DMS53 (cell line): ENCODE measurements at regions not wholly inside any gene's neighbourhood (a gene's known extent, or its start where the extent isn't known, plus 50 kb on each side); places are given as distances from the start of the nearest gene placed in this dataset.
"Not testable (repeated sequence)": the region's sequence is repeated elsewhere in the genome, so short reads cannot be mapped to it uniquely, and the experiment has no call there.

Experiments used
- DNase-seq: peaks from one replicate; lab custom pipeline; 2025; lab: John Stamatoyannopoulos, UW

- no peak for DNase-seq
Measured at GRCh38 chr3:40645883-40646282, 121.1 kb downstream of the ZNF621 start.

GRCh38 chr3:40649346-40649745 is 124.6 kb downstream of the ZNF621 start:
- no peak for DNase-seq

- no peak for DNase-seq
Measured at GRCh38 chr3:40652072-40652471, 127.3 kb downstream of the ZNF621 start.

GRCh38 chr3:40653001-40653400 is 128.2 kb downstream of the ZNF621 start:
- no peak for DNase-seq

- DNase-seq, result no peak
Measured at GRCh38 chr3:40653878-40654277, 129.1 kb downstream of the ZNF621 start.

- no peak for DNase-seq
Measured at GRCh38 chr3:40655551-40655950, 130.8 kb downstream of the ZNF621 start.

- DNase-seq, result no peak
Measured at GRCh38 chr3:40657623-40658022, 132.9 kb downstream of the ZNF621 start.

- no peak for DNase-seq
Measured at GRCh38 chr3:40658305-40658704, 133.5 kb downstream of the ZNF621 start.

GRCh38 chr3:40660554-40660953 is 135.8 kb downstream of the ZNF621 start:
- DNase-seq, result no peak

- DNase-seq, result no peak
Measured at GRCh38 chr3:40661284-40661683, 136.5 kb downstream of the ZNF621 start.

- no peak for DNase-seq
Measured at GRCh38 chr3:40663280-40663679, 138.5 kb downstream of the ZNF621 start.

GRCh38 chr3:40669176-40669575 is 144.4 kb downstream of the ZNF621 start:
- DNase-seq, result no peak

- DNase-seq, result no peak
Measured at GRCh38 chr3:40672861-40673260, 148.1 kb downstream of the ZNF621 start.

- no peak for DNase-seq
Measured at GRCh38 chr3:40677321-40677720, 152.6 kb downstream of the ZNF621 start.

GRCh38 chr3:40677749-40678148 is 153.0 kb downstream of the ZNF621 start:
- DNase-seq, result no peak

GRCh38 chr3:40679290-40679689 is 154.5 kb downstream of the ZNF621 start:
- DNase-seq, result no peak

- DNase-seq, result no peak
Measured at GRCh38 chr3:40680685-40681657, 156.2 kb downstream of the ZNF621 start.

- DNase-seq, result no peak
Measured at GRCh38 chr3:40681658-40682055, 156.9 kb downstream of the ZNF621 start.

GRCh38 chr3:40689837-40690236 is 165.1 kb downstream of the ZNF621 start:
- DNase-seq, result no peak

GRCh38 chr3:40690749-40691451 is 166.1 kb downstream of the ZNF621 start:
- no peak for DNase-seq

- DNase-seq, result no peak
Measured at GRCh38 chr3:40691452-40691861, 166.7 kb downstream of the ZNF621 start.

GRCh38 chr3:40695848-40696247 is 171.1 kb downstream of the ZNF621 start:
- DNase-seq, result no peak

- not testable (repeated sequence) for DNase-seq
Measured at GRCh38 chr3:40698611-40699010, 173.9 kb downstream of the ZNF621 start.
